ENCODE measurements at regions not wholly inside any gene's neighbourhood (a gene's known extent, or its start where the extent isn't known, plus 50 kb on each side); places are given as distances from the start of the nearest gene placed in this dataset.

- TF ChIP-seq, protein P1, sequence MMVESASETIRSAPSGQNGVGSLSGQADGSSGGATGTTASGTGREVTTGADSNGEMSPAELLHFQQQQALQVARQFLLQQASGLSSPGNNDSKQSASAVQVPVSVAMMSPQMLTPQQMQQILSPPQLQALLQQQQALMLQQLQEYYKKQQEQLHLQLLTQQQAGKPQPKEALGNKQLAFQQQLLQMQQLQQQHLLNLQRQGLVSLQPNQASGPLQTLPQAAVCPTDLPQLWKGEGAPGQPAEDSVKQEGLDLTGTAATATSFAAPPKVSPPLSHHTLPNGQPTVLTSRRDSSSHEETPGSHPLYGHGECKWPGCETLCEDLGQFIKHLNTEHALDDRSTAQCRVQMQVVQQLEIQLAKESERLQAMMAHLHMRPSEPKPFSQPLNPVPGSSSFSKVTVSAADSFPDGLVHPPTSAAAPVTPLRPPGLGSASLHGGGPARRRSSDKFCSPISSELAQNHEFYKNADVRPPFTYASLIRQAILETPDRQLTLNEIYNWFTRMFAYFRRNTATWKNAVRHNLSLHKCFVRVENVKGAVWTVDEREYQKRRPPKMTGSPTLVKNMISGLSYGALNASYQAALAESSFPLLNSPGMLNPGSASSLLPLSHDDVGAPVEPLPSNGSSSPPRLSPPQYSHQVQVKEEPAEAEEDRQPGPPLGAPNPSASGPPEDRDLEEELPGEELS (CRISPR knock-in tag; IDR thresholded peaks at IDR 0.05) = no peak
- TF ChIP-seq RELA (CRISPR knock-in tag; IDR thresholded peaks at IDR 0.05; ENCODE audit: borderline replicate concordance) (no peak), TP53 (CRISPR knock-in tag; IDR thresholded peaks at IDR 0.05) (no peak), ARID4B (CRISPR knock-in tag; IDR thresholded peaks at IDR 0.05; ENCODE audit: borderline replicate concordance) (no peak), E2F5 (CRISPR knock-in tag; IDR thresholded peaks at IDR 0.05) (no peak)
Observed at GRCh38 chr5:5584236-5584745, 161.8 kb downstream of the ICE1 start (continued).

DNA sequence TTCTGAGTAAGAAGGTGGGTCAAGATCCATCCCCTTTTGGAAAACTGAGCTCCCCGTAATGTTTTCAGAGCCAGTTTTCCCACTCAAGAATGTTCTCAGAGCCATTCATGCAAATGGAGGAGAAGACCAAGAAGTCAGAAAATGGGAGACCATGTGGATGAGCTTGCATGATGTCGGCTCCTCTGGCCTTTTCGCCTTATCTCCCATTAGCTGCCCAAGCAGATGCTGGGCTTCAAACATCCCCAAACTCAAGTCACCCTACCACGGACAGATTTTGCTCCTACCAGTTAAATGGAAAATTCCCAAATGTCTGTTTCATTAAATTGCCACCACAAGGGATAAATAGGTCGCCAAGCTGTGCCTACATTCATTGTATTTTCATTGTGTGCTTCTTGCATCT lies 161.4 kb downstream of the ICE1 start:
- CTCF ChIA-PET = no interaction called here
- no peak for ATAC-seq

More for the DNA sequence above, 161.4 kb downstream of the ICE1 start:
- no peak overlapping the region for H3K4me3 Mint-ChIP-seq
- TF ChIP-seq ZNF263 (CRISPR knock-in tag; IDR thresholded peaks at IDR 0.05; ENCODE audit: low read depth) = no peak
- no peak for TF ChIP-seq SMAD3 (CRISPR knock-in tag; IDR thresholded peaks at IDR 0.05; ENCODE audit: borderline replicate concordance)
- TF ChIP-seq, protein P2, sequence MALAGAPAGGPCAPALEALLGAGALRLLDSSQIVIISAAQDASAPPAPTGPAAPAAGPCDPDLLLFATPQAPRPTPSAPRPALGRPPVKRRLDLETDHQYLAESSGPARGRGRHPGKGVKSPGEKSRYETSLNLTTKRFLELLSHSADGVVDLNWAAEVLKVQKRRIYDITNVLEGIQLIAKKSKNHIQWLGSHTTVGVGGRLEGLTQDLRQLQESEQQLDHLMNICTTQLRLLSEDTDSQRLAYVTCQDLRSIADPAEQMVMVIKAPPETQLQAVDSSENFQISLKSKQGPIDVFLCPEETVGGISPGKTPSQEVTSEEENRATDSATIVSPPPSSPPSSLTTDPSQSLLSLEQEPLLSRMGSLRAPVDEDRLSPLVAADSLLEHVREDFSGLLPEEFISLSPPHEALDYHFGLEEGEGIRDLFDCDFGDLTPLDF (CRISPR knock-in tag; IDR thresholded peaks at IDR 0.05) = no peak
- TF ChIP-seq, protein P3, sequence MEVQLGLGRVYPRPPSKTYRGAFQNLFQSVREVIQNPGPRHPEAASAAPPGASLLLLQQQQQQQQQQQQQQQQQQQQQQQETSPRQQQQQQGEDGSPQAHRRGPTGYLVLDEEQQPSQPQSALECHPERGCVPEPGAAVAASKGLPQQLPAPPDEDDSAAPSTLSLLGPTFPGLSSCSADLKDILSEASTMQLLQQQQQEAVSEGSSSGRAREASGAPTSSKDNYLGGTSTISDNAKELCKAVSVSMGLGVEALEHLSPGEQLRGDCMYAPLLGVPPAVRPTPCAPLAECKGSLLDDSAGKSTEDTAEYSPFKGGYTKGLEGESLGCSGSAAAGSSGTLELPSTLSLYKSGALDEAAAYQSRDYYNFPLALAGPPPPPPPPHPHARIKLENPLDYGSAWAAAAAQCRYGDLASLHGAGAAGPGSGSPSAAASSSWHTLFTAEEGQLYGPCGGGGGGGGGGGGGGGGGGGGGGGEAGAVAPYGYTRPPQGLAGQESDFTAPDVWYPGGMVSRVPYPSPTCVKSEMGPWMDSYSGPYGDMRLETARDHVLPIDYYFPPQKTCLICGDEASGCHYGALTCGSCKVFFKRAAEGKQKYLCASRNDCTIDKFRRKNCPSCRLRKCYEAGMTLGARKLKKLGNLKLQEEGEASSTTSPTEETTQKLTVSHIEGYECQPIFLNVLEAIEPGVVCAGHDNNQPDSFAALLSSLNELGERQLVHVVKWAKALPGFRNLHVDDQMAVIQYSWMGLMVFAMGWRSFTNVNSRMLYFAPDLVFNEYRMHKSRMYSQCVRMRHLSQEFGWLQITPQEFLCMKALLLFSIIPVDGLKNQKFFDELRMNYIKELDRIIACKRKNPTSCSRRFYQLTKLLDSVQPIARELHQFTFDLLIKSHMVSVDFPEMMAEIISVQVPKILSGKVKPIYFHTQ (CRISPR knock-in tag; IDR thresholded peaks at IDR 0.05) = no peak
- TF ChIP-seq RELA (CRISPR knock-in tag; IDR thresholded peaks at IDR 0.05; ENCODE audit: borderline replicate concordance) = no peak
- TF ChIP-seq RORB (CRISPR knock-in tag; IDR thresholded peaks at IDR 0.05) = no peak
- TF ChIP-seq, protein P4, sequence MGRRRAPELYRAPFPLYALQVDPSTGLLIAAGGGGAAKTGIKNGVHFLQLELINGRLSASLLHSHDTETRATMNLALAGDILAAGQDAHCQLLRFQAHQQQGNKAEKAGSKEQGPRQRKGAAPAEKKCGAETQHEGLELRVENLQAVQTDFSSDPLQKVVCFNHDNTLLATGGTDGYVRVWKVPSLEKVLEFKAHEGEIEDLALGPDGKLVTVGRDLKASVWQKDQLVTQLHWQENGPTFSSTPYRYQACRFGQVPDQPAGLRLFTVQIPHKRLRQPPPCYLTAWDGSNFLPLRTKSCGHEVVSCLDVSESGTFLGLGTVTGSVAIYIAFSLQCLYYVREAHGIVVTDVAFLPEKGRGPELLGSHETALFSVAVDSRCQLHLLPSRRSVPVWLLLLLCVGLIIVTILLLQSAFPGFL (CRISPR knock-in tag; IDR thresholded peaks at IDR 0.05; ENCODE audit: borderline replicate concordance) = no peak
- TF ChIP-seq TCF7 (CRISPR knock-in tag; IDR thresholded peaks at IDR 0.05; ENCODE audit: low read depth) = no peak
- TF ChIP-seq STAT6 (CRISPR knock-in tag; conservative IDR thresholded peaks at IDR 0.05; ENCODE audit: low read depth) = no peak
- no peak for TF ChIP-seq USF2 (CRISPR knock-in tag; IDR thresholded peaks at IDR 0.05)
- no peak for TF ChIP-seq SOX15 (CRISPR knock-in tag; IDR thresholded peaks at IDR 0.05)
- H3K9me3 Mint-ChIP-seq = peaks cover 34% of the 10 kb centered on the region
- POLR2A ChIA-PET = no interaction called here
- no peak overlapping the region for H3K27ac Mint-ChIP-seq
- H3K4me1 Mint-ChIP-seq = no peaks in the 10 kb centered on the region
- peaks cover 3% of the 10 kb centered on the region; the same call in 1 of the 2 replicates for H3K27me3 Mint-ChIP-seq (ENCODE audit: low read depth)
- H3K36me3 Mint-ChIP-seq = peaks cover 19% of the 10 kb centered on the region
- DNase-seq (ENCODE audit: low spot score) = no peak
